Activated CD4-positive, alpha-beta T cell treated with anti-CD3 and anti-CD28 coated beads, Interleukin-2, amount 50 U/mL, for 4 hours (primary cell): ENCODE measurements at regions not wholly inside any gene's neighbourhood (a gene's known extent, or its start where the extent isn't known, plus 50 kb on each side); places are given as distances from the start of the nearest gene placed in this dataset.

ENCODE experiments used
- DNase-seq, 2 experiments: peaks; one replicate each; pipeline ENCODE4 v3.0.0-alpha.2; 2020

- DNase-seq, result no peak
These were observed 1313.1 kb downstream of the MRPL39 start for GRCh38 chr21:24294171-24294570.

DNA sequence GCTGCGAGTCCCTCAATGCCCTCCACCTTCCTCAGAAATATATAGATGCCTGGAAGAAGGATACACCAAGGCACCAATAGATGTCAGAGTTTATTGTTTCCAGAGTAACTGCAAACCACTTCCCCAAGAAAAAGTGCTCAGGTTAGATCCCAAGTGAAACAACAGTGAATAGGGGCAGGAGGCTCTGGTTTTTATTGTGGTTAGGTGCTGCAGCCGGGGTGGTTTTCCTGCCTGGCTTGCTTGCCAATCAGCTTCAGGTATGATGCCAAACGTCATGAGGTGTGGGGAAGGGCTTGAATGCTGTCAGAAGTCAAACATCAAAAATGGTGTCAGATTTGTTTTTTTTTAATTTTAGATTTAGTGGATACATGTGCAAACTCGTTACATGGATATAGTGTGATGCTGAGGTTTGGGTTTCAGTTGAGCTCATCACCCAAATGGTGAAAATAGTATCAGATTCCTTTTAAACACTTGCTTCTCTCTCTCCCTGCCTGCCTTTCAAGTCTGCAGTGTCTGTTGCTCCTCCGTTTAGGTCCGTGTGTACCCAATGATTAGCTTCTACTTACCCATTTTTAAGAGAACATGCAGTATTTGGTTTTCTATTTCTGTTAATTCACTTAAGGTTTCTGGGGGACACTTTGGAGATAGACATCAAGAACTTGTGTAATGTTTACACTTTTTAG lies 1317.0 kb downstream of the MRPL39 start:
- no peak for DNase-seq

- DNase-seq, result no peak
These were observed 1317.7 kb downstream of the MRPL39 start for GRCh38 chr21:24289539-24289938.

- DNase-seq, result no peak
These were observed 1326.7 kb downstream of the MRPL39 start for GRCh38 chr21:24280596-24280995.

DNA sequence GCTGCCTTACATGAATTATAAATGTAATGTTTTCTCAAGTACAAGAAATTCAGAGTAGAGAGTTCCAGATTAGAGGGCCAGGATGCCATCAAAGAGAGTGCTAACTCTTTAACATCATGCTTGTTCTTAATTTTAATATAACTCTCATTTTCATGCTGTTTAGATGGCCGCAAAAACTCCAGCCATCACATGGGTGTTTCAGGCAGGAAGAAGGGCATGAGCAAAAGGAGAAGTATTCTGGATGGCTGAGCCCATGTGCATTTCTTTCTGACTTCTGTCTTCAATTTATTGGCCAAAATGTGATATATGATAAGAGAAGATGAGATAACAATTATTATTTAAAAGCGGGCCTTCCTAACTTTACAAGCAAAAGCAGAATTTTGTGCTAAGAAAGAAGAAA lies 1328.6 kb downstream of the MRPL39 start:
- no peak for DNase-seq

GRCh38 chr21:24276204-24276603 lies 1331.1 kb downstream of the MRPL39 start:
- DNase-seq, result no peak

- DNase-seq, result no peak
These were observed 1331.7 kb downstream of the MRPL39 start for GRCh38 chr21:24275616-24276015.

DNA sequence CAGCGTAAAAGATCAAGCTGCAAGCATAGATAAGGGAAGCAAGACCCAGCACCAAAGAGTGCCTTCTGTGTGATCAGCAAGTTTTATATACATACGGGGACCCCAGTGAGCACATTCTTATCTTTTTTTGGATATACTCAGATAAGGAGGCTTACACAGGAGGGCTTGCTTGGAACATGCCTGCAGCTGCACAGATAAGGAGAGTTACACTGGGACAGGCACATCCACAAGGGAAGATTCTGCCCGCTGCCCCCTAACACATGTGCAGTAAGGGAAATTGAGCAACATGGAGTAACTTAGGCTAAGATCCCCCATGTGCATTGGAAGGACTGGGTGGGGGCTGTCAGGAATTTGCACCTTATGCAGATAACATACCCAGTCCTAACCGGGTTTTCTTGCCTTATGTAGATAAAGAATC lies 1334.8 kb downstream of the MRPL39 start:
- DNase-seq, result no peak

DNA sequence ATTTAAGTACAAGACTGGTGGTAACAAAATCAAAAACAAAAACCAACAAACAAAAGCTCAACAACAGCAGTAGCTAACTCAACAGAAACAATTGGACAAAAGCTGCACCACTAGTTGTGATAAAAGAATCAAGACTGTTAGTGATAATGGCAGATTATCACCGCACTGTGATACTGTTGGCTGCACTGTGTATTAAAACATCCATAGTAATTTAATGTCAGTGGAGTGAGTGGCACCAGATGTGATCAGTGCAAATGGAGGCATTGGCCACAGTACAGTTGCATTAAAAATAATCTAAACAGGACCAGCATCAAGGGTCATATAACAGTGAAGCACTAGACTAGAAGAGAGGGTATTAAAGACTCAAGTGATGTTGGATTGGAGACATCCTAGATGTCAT lies 1341.3 kb downstream of the MRPL39 start:
- DNase-seq, result no peak

- DNase-seq, result no peak
These were observed 1346.5 kb downstream of the MRPL39 start for GRCh38 chr21:24260751-24261150.

DNA sequence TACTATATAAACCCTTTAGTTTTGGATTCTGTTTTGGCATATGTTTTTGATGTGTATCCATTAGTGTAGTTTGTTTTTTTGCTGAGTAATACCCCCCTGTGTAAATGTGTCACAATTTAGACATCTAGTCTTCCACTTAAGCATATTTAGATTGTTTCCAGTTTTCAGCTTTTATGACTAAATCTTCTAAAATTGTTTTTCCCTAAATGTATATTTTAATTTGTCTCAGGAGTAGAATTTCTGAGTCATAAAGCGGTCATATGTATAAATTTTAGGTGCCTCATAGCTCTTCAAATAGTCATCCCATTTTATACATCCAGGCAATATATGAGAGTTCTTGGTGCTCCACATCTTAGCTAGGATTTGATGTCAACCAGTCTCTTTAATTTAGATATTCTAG lies 1348.0 kb downstream of the MRPL39 start:
- no peak for DNase-seq

GRCh38 chr21:24255591-24255990 lies 1351.7 kb downstream of the MRPL39 start:
- no peak for DNase-seq

DNA sequence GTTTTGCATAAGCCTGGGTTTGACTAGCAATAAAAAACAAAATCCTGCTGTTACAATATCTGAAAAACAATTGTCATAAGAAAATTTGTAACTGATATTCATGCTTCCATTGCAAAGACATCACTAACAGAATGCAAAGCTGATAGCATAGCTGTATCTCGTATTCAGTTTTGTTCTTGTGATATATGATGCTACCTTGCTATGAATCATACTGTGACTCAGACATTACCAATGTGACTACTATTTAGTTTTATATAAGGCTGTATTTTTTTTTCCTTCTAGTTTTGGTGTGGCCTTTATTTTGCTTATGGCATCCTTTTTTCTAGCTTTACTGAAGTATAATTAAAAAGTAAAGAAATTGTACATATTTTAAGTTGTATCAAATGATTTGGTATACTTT lies 1381.8 kb downstream of the MRPL39 start:
- DNase-seq, result no peak

DNA sequence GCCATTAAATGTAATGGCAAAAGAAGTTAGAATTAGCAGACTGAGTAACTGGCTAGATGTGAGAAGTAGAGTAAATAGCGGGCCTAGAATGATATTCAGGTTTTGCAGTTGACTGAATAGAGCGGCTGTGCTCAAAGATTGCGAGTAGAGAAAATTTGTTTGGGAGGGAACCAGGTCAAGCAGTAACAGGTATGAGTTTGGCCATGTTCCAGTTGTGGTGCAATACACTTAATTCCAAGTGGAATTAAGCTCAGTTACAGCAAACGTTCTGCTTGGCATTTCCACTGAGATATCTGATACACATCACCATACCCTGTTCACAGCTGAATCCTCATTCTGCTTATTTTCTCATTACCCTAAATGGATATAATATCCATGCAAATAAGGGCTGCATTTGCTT lies 1382.9 kb downstream of the MRPL39 start:
- DNase-seq, result no peak

DNA sequence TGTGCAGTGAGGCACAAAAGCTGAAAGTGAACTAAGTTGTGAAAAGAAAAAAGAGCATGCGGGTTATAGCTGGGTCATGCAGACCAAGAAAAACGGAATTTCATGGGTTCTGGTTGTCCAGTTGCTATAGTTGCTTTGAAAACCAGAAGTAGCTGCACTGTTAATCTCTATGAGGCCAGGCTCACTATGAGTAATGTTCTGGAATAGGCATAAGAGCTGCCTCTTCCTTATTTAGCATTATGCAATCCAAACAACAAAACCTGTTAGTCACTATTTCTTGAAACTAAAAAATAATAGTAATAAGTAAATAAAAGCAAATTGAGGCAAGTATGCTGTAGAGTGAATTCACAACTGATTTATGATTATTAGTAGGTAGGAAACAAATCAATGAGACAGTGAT lies 1383.7 kb downstream of the MRPL39 start:
- DNase-seq, result no peak

- DNase-seq, result no peak
These were observed 1384.6 kb downstream of the MRPL39 start for GRCh38 chr21:24222676-24223075.

GRCh38 chr21:24220446-24220845 lies 1386.8 kb downstream of the MRPL39 start:
- DNase-seq, result no peak

DNA sequence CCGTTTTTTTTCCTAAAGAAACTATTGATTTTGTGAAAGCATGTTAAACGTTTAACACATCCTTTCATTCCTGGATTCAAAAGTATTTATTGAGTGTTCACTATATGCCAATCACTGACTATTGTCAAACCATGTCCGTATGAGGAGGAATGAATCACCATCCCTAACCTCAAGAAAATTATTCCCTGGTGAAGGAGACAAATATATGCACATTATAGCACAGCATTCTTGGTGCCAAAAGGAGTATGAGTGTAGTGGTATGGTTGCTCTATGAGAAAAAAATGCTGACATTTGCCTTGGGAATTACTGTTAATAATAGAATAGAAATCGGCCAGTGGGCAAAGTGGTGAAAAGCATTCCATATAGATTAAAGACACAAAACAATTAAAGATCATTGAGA lies 1390.1 kb downstream of the MRPL39 start:
- no peak for DNase-seq

- DNase-seq, result no peak
These were observed 1397.2 kb downstream of the MRPL39 start for GRCh38 chr21:24210130-24210529.

DNA sequence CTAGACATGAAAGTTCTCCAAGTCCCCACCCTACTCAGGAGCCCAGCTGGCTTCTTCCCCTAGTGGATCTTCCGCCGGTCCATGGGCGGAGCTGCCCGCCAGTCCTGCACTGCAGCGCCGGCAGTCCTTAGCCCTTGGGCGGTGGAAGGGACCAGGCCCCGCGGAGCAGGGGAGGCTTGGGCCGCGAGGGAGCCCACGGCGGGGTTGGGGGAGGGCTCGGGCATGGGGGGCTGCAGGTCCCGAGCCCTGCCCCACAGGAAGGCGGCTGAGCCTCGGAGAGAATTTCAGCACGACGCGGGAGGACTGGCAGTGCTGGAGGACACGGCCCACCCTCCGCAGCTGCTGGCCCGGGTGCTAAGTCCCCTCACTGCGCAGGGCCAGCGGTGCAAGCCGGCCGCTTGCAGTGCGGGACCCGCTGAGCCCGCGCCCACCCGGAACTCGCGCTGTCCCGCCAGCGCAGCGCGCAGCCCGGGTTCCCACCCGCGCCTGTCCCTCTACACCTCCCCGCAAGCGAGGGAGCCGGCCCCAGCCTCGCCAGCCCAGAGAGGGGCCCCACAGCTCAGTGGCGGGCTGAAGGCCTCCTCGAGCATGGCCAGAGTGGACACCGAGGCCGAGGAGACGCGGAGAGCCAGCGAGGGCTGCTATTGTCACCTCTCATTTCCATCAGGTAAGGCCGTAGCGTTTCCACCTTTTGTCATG lies 1398.6 kb downstream of the MRPL39 start:
- DNase-seq, result no peak

DNA sequence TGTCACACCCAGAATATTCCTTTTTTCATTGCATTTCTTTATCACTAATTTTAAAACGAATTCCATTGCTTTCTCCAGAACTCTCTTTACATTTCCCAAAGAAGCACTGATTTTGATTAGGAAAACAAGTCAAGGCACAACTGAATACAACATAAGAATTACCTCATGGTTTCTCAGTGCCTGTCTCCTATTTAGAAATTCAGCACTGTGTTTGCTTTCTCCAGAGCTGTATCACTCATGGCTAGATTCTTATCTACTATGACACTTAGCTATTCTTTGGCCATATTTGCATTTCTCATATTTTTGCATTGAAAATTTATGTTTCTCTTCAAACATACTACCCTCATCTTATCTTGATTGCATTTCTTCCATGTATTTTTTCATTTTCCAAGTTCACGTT lies 1402.0 kb downstream of the MRPL39 start:
- no peak for DNase-seq

- no peak for DNase-seq
These were observed 1402.6 kb downstream of the MRPL39 start for GRCh38 chr21:24204641-24205040.

GRCh38 chr21:24200052-24200451 lies 1407.2 kb downstream of the MRPL39 start:
- no peak for DNase-seq

DNA sequence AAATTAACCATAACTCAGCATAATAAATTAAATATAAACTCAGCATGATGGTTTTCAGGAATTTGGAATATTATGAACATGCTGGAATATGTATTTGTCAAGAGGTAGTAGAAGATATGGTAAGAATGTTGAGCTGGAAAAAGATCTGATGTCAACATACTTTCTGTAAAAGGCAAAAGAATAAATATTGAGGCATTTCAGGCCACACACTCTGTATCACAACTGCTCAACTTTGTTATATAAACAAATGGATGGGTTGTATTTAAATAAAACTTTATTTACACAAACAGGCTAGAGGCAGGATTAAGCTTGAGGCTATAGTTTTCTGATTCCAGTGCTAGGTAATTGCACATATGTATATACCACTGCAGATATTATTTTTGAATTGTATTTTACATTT lies 1409.4 kb downstream of the MRPL39 start:
- DNase-seq, result no peak

- no peak for DNase-seq
These were observed 1410.1 kb downstream of the MRPL39 start for GRCh38 chr21:24197132-24197643.
